ENCODE measurements at regions not wholly inside any gene's neighbourhood (a gene's known extent, or its start where the extent isn't known, plus 50 kb on each side); places are given as distances from the start of the nearest gene placed in this dataset.

GRCh38 chr2:221064880-221065279, 507.2 kb downstream of the EPHA4 start:
- DNase-seq (ENCODE audit: extremely low read depth, low read depth), result no peak
- H3K4me3 ChIP-seq (replicated peaks; ENCODE audit: low read depth, low read length), result no peak overlapping the region
- TF ChIP-seq CTCF (IDR thresholded peaks at IDR 0.05; ENCODE audit: low read depth, low read length, missing control alignments), result no peak

- H3K4me3 ChIP-seq (replicated peaks; ENCODE audit: low read depth, low read length), result no peak overlapping the region
- TF ChIP-seq CTCF (IDR thresholded peaks at IDR 0.05; ENCODE audit: low read depth, low read length, missing control alignments), result no peak
- no peak for DNase-seq (ENCODE audit: extremely low read depth, low read depth)
Measured at GRCh38 chr2:221068123-221068522, 504.0 kb downstream of the EPHA4 start.

- no peak overlapping the region for H3K4me3 ChIP-seq (replicated peaks; ENCODE audit: low read depth, low read length)
- DNase-seq (ENCODE audit: extremely low read depth, low read depth), result no peak
- TF ChIP-seq CTCF (IDR thresholded peaks at IDR 0.05; ENCODE audit: low read depth, low read length, missing control alignments), result no peak
Measured at GRCh38 chr2:221070106-221070505, 502.0 kb downstream of the EPHA4 start.

GRCh38 chr2:221073326-221074049, 498.6 kb downstream of the EPHA4 start:
- DNase-seq (ENCODE audit: extremely low read depth, low read depth), result no peak
- no peak overlapping the region for H3K4me3 ChIP-seq (replicated peaks; ENCODE audit: low read depth, low read length)
- TF ChIP-seq CTCF (IDR thresholded peaks at IDR 0.05; ENCODE audit: low read depth, low read length, missing control alignments), result no peak

GRCh38 chr2:221074238-221074637, 497.9 kb downstream of the EPHA4 start:
- no peak for DNase-seq (ENCODE audit: extremely low read depth, low read depth)
- H3K4me3 ChIP-seq (replicated peaks; ENCODE audit: low read depth, low read length), result no peak overlapping the region
- TF ChIP-seq CTCF (IDR thresholded peaks at IDR 0.05; ENCODE audit: low read depth, low read length, missing control alignments), result no peak

- no peak for TF ChIP-seq CTCF (IDR thresholded peaks at IDR 0.05; ENCODE audit: low read depth, low read length, missing control alignments)
- DNase-seq (ENCODE audit: extremely low read depth, low read depth), result no peak
- H3K4me3 ChIP-seq (replicated peaks; ENCODE audit: low read depth, low read length), result no peak overlapping the region
Measured at GRCh38 chr2:221075203-221075602, 496.9 kb downstream of the EPHA4 start.

- H3K4me3 ChIP-seq (replicated peaks; ENCODE audit: low read depth, low read length), result no peak overlapping the region
- no peak for TF ChIP-seq CTCF (IDR thresholded peaks at IDR 0.05; ENCODE audit: low read depth, low read length, missing control alignments)
- DNase-seq (ENCODE audit: extremely low read depth, low read depth), result no peak
Measured at GRCh38 chr2:221077251-221077650, 494.9 kb downstream of the EPHA4 start.

Data from HFF-Myc (cell line).